Endothelial cell of umbilical vein (primary cell): ENCODE measurements at regions not wholly inside any gene's neighbourhood (a gene's known extent, or its start where the extent isn't known, plus 50 kb on each side); places are given as distances from the start of the nearest gene placed in this dataset.

Experiments used
- CTCF ChIP-seq, 2 donors: IDR thresholded peaks; 1 replicate in 1 of 2; 2 replicates in 1 of 2; pipeline ENCODE4 v1.5.1; 2011; ENCODE audit warnings: low read length in 2 of 2, mild to moderate bottlenecking in 2 of 2, moderate library complexity in 2 of 2, control low read depth in 1 of 2, inconsistent platforms in 1 of 2, low read depth in 1 of 2; ENCODE audit not compliant: insufficient read depth in 1 of 2; ENCODE audit errors: extremely low read depth in 1 of 2
- MYC ChIP-seq: IDR thresholded peaks from one replicate; pipeline ENCODE4 v1.6.1; 2011; ENCODE audit warnings: mild to moderate bottlenecking, low read depth, low read length
- POLR2AphosphoS5 ChIP-seq: IDR thresholded peaks from 2 replicates; pipeline ENCODE4 v1.6.1; 2012; ENCODE audit warnings: low read depth, mild to moderate bottlenecking, control low read depth, low read length, moderate library complexity; ENCODE audit not compliant: insufficient read depth

GRCh38 chr9:95816716-95817115 lies 58.8 kb upstream of the ERCC6L2 start:
- no peak for TF ChIP-seq CTCF (IDR thresholded peaks at IDR 0.05; ENCODE audit: extremely low read depth in 1 of 2, insufficient read depth in 1 of 2, low read depth in 1 of 2, low read length in 2 of 2)
- TF ChIP-seq POLR2AphosphoS5, result no peak
- no peak for TF ChIP-seq MYC
